Upper lobe of left lung (tissue), 6 donors: ENCODE measurements at regions not wholly inside any gene's neighbourhood (a gene's known extent, or its start where the extent isn't known, plus 50 kb on each side); places are given as distances from the start of the nearest gene placed in this dataset.

Experiments
- ATAC-seq, 2 donors: fragments of 200-7000 bp; cut with Tn5 transposase; one replicate each; pipeline ENCODE4 v1.9.1; 2022; ENCODE audit warnings: mild to moderate bottlenecking in 2 of 2, moderate library complexity in 2 of 2; ENCODE audit not compliant: low FRiP score in 2 of 2
- DNase-seq, 2 donors: peaks; one replicate each; pipeline ENCODE4 v3.0.0-alpha.2; 2019 to 2020
- H3K27ac ChIP-seq, 4 donors: fragments of 200-600 bp; sonication (generic); one replicate each; pipeline ENCODE4 v1.5.1; 2016 to 2019
- H3K27me3 ChIP-seq, 4 donors: fragments of 200-600 bp; sonication (generic); one replicate each; pipeline ENCODE4 v1.5.1; 2017 to 2019
- H3K36me3 ChIP-seq, 4 donors: fragments of 200-600 bp; sonication (generic); one replicate each; pipeline ENCODE4 v1.5.1; 2016 to 2019
- H3K4me1 ChIP-seq, 4 donors: fragments of 200-600 bp; sonication (generic); one replicate each; pipeline ENCODE4 v1.5.1; 2018 to 2019
- H3K4me3 ChIP-seq, 4 donors: fragments of 200-600 bp; sonication (generic); one replicate each; pipeline ENCODE4 v1.5.1; 2017 to 2019; ENCODE audit warnings: mild to moderate bottlenecking in 2 of 4, moderate library complexity in 1 of 4
- H3K9me3 ChIP-seq, 4 donors: fragments of 200-600 bp; sonication (generic); one replicate each; pipeline ENCODE4 v1.5.1; 2018 to 2019
- EP300 ChIP-seq, 4 donors: sonication (generic); formaldehyde crosslinking; IDR thresholded peaks; one replicate each; pipeline ENCODE4 v1.5.1; 2017; ENCODE audit warnings: antibody characterized with exemption in 4 of 4, control low read depth in 2 of 4
- POLR2A ChIP-seq, 4 donors: fragments of 450-650 bp; IDR thresholded peaks; one replicate each; pipeline ENCODE4 v1.5.1; 2016 to 2017; ENCODE audit warnings: antibody characterized with exemption in 4 of 4, mild to moderate bottlenecking in 2 of 4
- POLR2AphosphoS5 ChIP-seq, 2 donors: sonication (generic); formaldehyde crosslinking; IDR thresholded peaks; one replicate each; pipeline ENCODE4 v1.5.1; 2017; ENCODE audit warnings: antibody characterized with exemption in 2 of 2
- WGBS, 2 donors: methylation state at CpG; one replicate each; pipeline ENCODE4 v1.1.5; 2017 to 2018; 5-methylcytosine and 5-hydroxymethylcytosine counted together
- TF ChIP-seq, protein P1 (sequence below), 6 experiments: fragments of 450-650 bp in 4 of 6; fragments of 200-600 bp in 2 of 6; sonication (generic) in 2 of 6; IDR thresholded peaks; one replicate each; pipeline ENCODE4 v1.5.1; 2016 to 2019; ENCODE audit warnings: antibody characterized with exemption in 6 of 6
- donor health status: DM: no; HTN: no; CAD: no; lungs with moderate emphysema.
- donor health status: DM: no; HTN: yes; CAD: no; lungs with severe emphysema.

- H3K4me3 ChIP-seq: no peak overlapping the region
- peaks cover 0 to 1% (median 0%) of the 10 kb centered on the region in 4 donors for H3K9me3 ChIP-seq
- DNase-seq (no peak), ATAC-seq (no peak)
- no peaks in the 10 kb centered on the region for H3K27me3 ChIP-seq
- H3K27ac ChIP-seq: no peak overlapping the region
- TF ChIP-seq, protein P1, sequence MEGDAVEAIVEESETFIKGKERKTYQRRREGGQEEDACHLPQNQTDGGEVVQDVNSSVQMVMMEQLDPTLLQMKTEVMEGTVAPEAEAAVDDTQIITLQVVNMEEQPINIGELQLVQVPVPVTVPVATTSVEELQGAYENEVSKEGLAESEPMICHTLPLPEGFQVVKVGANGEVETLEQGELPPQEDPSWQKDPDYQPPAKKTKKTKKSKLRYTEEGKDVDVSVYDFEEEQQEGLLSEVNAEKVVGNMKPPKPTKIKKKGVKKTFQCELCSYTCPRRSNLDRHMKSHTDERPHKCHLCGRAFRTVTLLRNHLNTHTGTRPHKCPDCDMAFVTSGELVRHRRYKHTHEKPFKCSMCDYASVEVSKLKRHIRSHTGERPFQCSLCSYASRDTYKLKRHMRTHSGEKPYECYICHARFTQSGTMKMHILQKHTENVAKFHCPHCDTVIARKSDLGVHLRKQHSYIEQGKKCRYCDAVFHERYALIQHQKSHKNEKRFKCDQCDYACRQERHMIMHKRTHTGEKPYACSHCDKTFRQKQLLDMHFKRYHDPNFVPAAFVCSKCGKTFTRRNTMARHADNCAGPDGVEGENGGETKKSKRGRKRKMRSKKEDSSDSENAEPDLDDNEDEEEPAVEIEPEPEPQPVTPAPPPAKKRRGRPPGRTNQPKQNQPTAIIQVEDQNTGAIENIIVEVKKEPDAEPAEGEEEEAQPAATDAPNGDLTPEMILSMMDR (IDR thresholded peaks at IDR 0.05): no peak
- TF ChIP-seq POLR2A (IDR thresholded peaks at IDR 0.05) (no peak), EP300 (IDR thresholded peaks at IDR 0.05) (no peak), POLR2AphosphoS5 (IDR thresholded peaks at IDR 0.05) (no peak)
- no peaks in the 10 kb centered on the region for H3K4me1 ChIP-seq
- H3K36me3 ChIP-seq: no peaks in the 10 kb centered on the region
- WGBS, 2 donors: 44 to 48% methylated on average over 2 of the region's 2 CpGs
Observed at GRCh38 chr9:12060067-12060466, 633.1 kb upstream of the TYRP1 start.

DNA sequence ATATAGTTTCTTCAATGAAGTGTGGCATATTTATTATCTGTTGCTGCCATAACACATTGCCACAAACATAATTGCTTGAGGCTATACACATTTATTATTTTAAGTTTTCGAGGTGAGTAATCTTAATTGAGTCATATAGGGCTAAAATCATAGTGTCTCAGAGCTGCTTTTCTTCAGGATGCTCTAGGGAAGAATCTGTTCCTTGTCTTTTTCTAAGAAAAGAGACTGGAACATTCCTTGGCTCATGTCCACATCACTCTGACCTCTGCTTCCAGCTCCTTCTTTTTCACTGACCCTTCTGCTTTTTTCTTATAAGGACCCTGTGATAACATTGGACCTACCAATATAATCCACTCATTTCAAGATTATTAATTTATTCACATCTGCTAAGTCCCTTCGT lies 632.4 kb upstream of the TYRP1 start:
- Histone ChIP-seq H3K4me1 (no peaks in the 10 kb centered on the region), H3K36me3 (no peaks in the 10 kb centered on the region), H3K9me3 (no peaks in the 10 kb centered on the region), H3K27me3 (no peaks in the 10 kb centered on the region), H3K27ac (no peak overlapping the region), H3K4me3 (no peak overlapping the region)
- DNase-seq: no peak
- WGBS, 2 donors: 76 to 87% methylated on average over 2 of the region's 2 CpGs
- no peak for TF ChIP-seq POLR2AphosphoS5 (IDR thresholded peaks at IDR 0.05)
- TF ChIP-seq EP300 (IDR thresholded peaks at IDR 0.05): no peak
- TF ChIP-seq, protein P1 (IDR thresholded peaks at IDR 0.05): no peak
- TF ChIP-seq POLR2A (IDR thresholded peaks at IDR 0.05): no peak
- ATAC-seq: no peak

DNA sequence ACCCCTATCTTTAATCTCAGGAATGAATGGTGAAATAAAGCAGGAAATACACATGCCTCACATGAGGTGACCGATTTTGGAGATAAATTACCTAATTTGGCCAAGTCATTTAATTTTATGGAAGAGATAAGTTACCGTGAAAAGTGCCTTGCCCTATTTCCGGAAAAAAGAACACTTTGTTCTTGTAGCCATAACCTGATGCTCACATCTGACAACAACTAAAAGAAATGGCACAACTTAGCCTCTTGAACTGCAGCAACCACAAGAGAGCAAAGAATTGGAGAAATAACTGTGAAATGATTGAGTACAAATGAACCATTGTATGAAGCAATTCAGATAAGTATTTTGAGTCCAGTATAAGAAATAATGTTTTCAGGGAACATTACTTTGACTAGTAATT lies 628.1 kb upstream of the TYRP1 start:
- H3K4me3 ChIP-seq: no peak overlapping the region
- DNase-seq (no peak), ATAC-seq (no peak)
- H3K36me3 ChIP-seq: no peaks in the 10 kb centered on the region
- no peaks in the 10 kb centered on the region for H3K27me3 ChIP-seq
- H3K4me1 ChIP-seq: no peaks in the 10 kb centered on the region
- WGBS, 2 donors: 28 to 44% methylated on average over 3 of the region's 3 CpGs
- no peak overlapping the region for H3K27ac ChIP-seq
- H3K9me3 ChIP-seq: no peaks in the 10 kb centered on the region
- TF ChIP-seq, protein P1 (IDR thresholded peaks at IDR 0.05): no peak
- TF ChIP-seq EP300 (IDR thresholded peaks at IDR 0.05): no peak
- no peak for TF ChIP-seq POLR2AphosphoS5 (IDR thresholded peaks at IDR 0.05)
- no peak for TF ChIP-seq POLR2A (IDR thresholded peaks at IDR 0.05)

GRCh38 chr9:12065686-12066085 lies 627.5 kb upstream of the TYRP1 start:
- Histone ChIP-seq H3K27ac (no peak overlapping the region), H3K27me3 (no peaks in the 10 kb centered on the region), H3K36me3 (no peaks in the 10 kb centered on the region), H3K4me1 (no peaks in the 10 kb centered on the region), H3K9me3 (no peaks in the 10 kb centered on the region), H3K4me3 (no peak overlapping the region)
- 78 to 85% methylated on average over 3 of the region's 3 CpGs for WGBS, 2 donors
- TF ChIP-seq POLR2A (IDR thresholded peaks at IDR 0.05) (no peak), POLR2AphosphoS5 (IDR thresholded peaks at IDR 0.05) (no peak), EP300 (IDR thresholded peaks at IDR 0.05) (no peak)
- TF ChIP-seq, protein P1 (IDR thresholded peaks at IDR 0.05): no peak
- no peak for DNase-seq
- ATAC-seq: no peak

- no peak for ATAC-seq
- Histone ChIP-seq H3K27ac (no peak overlapping the region), H3K9me3 (no peaks in the 10 kb centered on the region), H3K4me1 (no peaks in the 10 kb centered on the region), H3K4me3 (no peak overlapping the region), H3K36me3 (no peaks in the 10 kb centered on the region), H3K27me3 (no peaks in the 10 kb centered on the region)
- DNase-seq: no peak
- 85 to 89% methylated on average over 2 of the region's 2 CpGs for WGBS, 2 donors
- no peak for TF ChIP-seq POLR2AphosphoS5 (IDR thresholded peaks at IDR 0.05)
- no peak for TF ChIP-seq POLR2A (IDR thresholded peaks at IDR 0.05)
- TF ChIP-seq, protein P1 (IDR thresholded peaks at IDR 0.05): no peak
- TF ChIP-seq EP300 (IDR thresholded peaks at IDR 0.05): no peak
Observed at GRCh38 chr9:12066455-12067035, 626.6 kb upstream of the TYRP1 start.
